ENCODE measurements at regions not wholly inside any gene's neighbourhood (a gene's known extent, or its start where the extent isn't known, plus 50 kb on each side); places are given as distances from the start of the nearest gene placed in this dataset.

DNA sequence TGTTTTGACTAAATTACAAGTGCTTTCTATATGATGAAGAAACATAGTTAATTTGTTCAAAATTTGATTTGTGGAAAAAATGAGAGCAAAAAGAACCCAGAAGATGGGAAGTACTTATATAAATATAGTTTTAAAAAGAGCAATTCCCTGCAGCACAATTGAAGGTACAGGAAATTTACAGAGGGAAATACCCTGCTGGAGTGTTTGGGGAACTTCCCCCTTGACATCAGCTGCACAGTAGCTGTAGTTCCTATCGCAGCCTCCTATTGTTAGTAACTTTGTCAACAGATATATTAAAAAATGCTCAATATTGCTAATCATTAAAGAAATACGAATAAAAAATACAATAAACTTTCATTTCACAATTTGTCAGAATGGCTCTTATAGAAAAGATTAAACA, 1118.8 kb upstream of the ZEB2 start:
- no peak overlapping the region for H3K4me3 ChIP-seq (ENCODE audit: low read depth, low read length)
- H3K27me3 ChIP-seq (ENCODE audit: control insufficient read depth, insufficient read depth, low read length), result no peaks in the 10 kb centered on the region
- no peak for FAIRE-seq
- H3K36me3 ChIP-seq (ENCODE audit: control insufficient read depth, insufficient read depth, low read length), result no peaks in the 10 kb centered on the region
- no peak for TF ChIP-seq CTCF (IDR thresholded peaks at IDR 0.05; ENCODE audit: insufficient read depth, low read length, severe bottlenecking)
- no peak for DNase-seq (ENCODE audit: low read depth)

GRCh38 chr2:145635706-145636427, 1115.9 kb upstream of the ZEB2 start:
- Histone ChIP-seq H3K27me3 (ENCODE audit: control insufficient read depth, insufficient read depth, low read length) (no peaks in the 10 kb centered on the region), H3K4me3 (ENCODE audit: low read depth, low read length) (no peak overlapping the region), H3K36me3 (ENCODE audit: control insufficient read depth, insufficient read depth, low read length) (no peaks in the 10 kb centered on the region)
- FAIRE-seq, result no peak
- TF ChIP-seq CTCF (IDR thresholded peaks at IDR 0.05; ENCODE audit: insufficient read depth, low read length, severe bottlenecking), result no peak
- DNase-seq (ENCODE audit: low read depth), result peak; percentile 31

DNA sequence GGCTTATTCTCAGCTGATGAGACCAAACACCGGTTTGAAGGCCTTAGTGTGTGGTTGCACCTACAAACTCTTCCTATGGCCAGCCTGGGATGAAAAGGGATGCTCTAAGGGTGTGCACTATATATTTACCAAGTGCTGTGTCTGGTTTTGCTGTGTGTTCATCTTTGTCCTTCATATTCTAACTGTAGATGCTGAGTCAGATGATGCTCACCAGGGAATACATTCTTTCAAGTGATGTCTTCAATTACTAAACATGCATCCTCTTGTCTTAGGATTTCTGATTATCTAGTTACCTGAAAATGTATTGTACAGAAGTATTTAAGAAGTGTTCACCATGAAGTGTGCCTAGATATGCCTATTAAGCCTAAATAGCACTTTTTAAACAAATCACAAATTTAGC, 1111.6 kb upstream of the ZEB2 start:
- FAIRE-seq (no peak), DNase-seq (ENCODE audit: low read depth) (peak; percentile 68)
- TF ChIP-seq CTCF (IDR thresholded peaks at IDR 0.05; ENCODE audit: insufficient read depth, low read length, severe bottlenecking), result no peak
- no peaks in the 10 kb centered on the region for H3K36me3 ChIP-seq (ENCODE audit: control insufficient read depth, insufficient read depth, low read length)
- no peak overlapping the region for H3K4me3 ChIP-seq (ENCODE audit: low read depth, low read length)
- H3K27me3 ChIP-seq (ENCODE audit: control insufficient read depth, insufficient read depth, low read length), result no peaks in the 10 kb centered on the region

- FAIRE-seq (no peak), DNase-seq (ENCODE audit: low read depth) (no peak)
Measured at GRCh38 chr2:145626301-145626700, 1106.4 kb upstream of the ZEB2 start.

DNA sequence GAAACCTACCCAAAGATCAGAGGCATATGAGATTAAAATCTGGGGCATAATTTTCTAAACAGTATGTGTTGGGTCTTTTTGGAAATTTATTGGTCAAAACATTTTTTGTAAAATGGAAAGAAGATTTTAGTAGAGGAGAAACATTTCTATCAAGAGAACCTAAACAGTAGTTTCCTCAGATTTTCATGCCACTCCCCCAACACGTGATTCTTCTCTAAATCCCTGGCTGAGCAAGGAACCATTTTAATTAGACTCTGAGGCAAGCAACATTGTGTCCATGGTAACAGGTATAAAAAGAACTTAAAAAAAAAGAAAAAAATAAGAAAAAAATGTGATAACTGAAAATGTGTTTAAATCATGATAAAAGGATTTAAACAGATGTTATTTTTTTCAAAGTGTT, 1105.2 kb upstream of the ZEB2 start:
- Histone ChIP-seq H3K27me3 (ENCODE audit: control insufficient read depth, insufficient read depth, low read length) (no peaks in the 10 kb centered on the region), H3K36me3 (ENCODE audit: control insufficient read depth, insufficient read depth, low read length) (no peaks in the 10 kb centered on the region), H3K4me3 (ENCODE audit: low read depth, low read length) (no peak overlapping the region)
- FAIRE-seq (no peak), DNase-seq (ENCODE audit: low read depth) (no peak)
- no peak for TF ChIP-seq CTCF (IDR thresholded peaks at IDR 0.05; ENCODE audit: insufficient read depth, low read length, severe bottlenecking)

More at GRCh38 chr2:145626301-145626700, 1106.4 kb upstream of the ZEB2 start:
- H3K27me3 ChIP-seq (ENCODE audit: control insufficient read depth, insufficient read depth, low read length), result no peaks in the 10 kb centered on the region
- TF ChIP-seq CTCF (IDR thresholded peaks at IDR 0.05; ENCODE audit: insufficient read depth, low read length, severe bottlenecking), result no peak
- H3K4me3 ChIP-seq (ENCODE audit: low read depth, low read length), result no peak overlapping the region
- no peaks in the 10 kb centered on the region for H3K36me3 ChIP-seq (ENCODE audit: control insufficient read depth, insufficient read depth, low read length)

DNA sequence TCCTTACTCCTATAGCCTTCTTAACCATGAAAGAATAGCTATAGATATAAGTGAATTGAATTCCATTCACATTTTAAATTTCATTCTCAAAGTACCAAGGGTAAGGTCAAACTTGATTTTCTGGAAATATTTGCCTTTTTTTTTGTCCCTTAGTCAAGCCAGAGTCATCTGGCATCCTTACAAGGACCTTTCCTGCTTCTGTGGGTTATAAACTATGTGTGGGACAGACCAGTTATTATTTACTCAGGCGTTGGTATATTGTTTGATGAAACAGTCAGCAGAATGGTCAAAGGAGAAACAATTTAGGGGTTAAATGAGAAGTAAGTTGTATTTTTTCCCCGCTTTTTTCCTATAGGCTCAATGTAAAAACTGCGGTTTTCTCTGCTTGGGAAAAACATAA, 1103.2 kb upstream of the ZEB2 start:
- Histone ChIP-seq H3K4me3 (ENCODE audit: low read depth, low read length) (no peak overlapping the region), H3K27me3 (ENCODE audit: control insufficient read depth, insufficient read depth, low read length) (no peaks in the 10 kb centered on the region), H3K36me3 (ENCODE audit: control insufficient read depth, insufficient read depth, low read length) (no peaks in the 10 kb centered on the region)
- FAIRE-seq (no peak), DNase-seq (ENCODE audit: low read depth) (peak; percentile 69)
- no peak for TF ChIP-seq CTCF (IDR thresholded peaks at IDR 0.05; ENCODE audit: insufficient read depth, low read length, severe bottlenecking)

Data from bronchial epithelial cell (primary cell).